ENCODE measurements at regions not wholly inside any gene's neighbourhood (a gene's known extent, or its start where the extent isn't known, plus 50 kb on each side); places are given as distances from the start of the nearest gene placed in this dataset.
"Not testable (repeated sequence)": the region's sequence is repeated elsewhere in the genome, so short reads cannot be mapped to it uniquely, and the experiment has no call there.

GRCh38 chr7:131157530-131158243 lies 170.0 kb upstream of the MKLN1 start:
- intact Hi-C loops (cut with micrococcal nuclease): no loop called here
- Mint-ChIP-seq H3K4me1 (no peaks in the 10 kb centered on the region), H3K9me3 (no peaks in the 10 kb centered on the region), H3K4me3 (no peak overlapping the region), H3K27ac (no peak overlapping the region), H3K27me3 (peaks cover 3% of the 10 kb centered on the region), H3K36me3 (ENCODE audit: low read depth) (no peaks in the 10 kb centered on the region)
- DNase-seq: no peak

- intact Hi-C loops (cut with micrococcal nuclease); H3K27me3 Mint-ChIP-seq; DNase-seq; H3K9me3 Mint-ChIP-seq; H3K4me1 Mint-ChIP-seq; H3K36me3 Mint-ChIP-seq (ENCODE audit: low read depth); H3K4me3 Mint-ChIP-seq; H3K27ac Mint-ChIP-seq: not testable (repeated sequence)
Measured at GRCh38 chr7:131158244-131158636, 169.4 kb upstream of the MKLN1 start.

GRCh38 chr7:131159961-131160361 lies 167.7 kb upstream of the MKLN1 start:
- H3K27ac Mint-ChIP-seq: no peak overlapping the region
- no peak overlapping the region for H3K4me3 Mint-ChIP-seq
- intact Hi-C loops (cut with micrococcal nuclease): no loop called here
- H3K27me3 Mint-ChIP-seq: peaks cover 3% of the 10 kb centered on the region
- H3K36me3 Mint-ChIP-seq (ENCODE audit: low read depth): no peaks in the 10 kb centered on the region
- no peaks in the 10 kb centered on the region for H3K9me3 Mint-ChIP-seq
- DNase-seq: no peak
- no peaks in the 10 kb centered on the region for H3K4me1 Mint-ChIP-seq

GRCh38 chr7:131161103-131161502 lies 166.6 kb upstream of the MKLN1 start:
- intact Hi-C loops (cut with micrococcal nuclease): no loop called here

GRCh38 chr7:131164025-131164925 lies 163.4 kb upstream of the MKLN1 start:
- DNase-seq: no peak
- Mint-ChIP-seq H3K27ac (no peak overlapping the region), H3K9me3 (no peaks in the 10 kb centered on the region), H3K27me3 (peaks cover under 1% of the 10 kb centered on the region), H3K4me3 (no peak overlapping the region), H3K36me3 (ENCODE audit: low read depth) (no peaks in the 10 kb centered on the region), H3K4me1 (no peaks in the 10 kb centered on the region)
- intact Hi-C loops (cut with micrococcal nuclease): no loop called here

More at GRCh38 chr7:131161103-131161502, 166.6 kb upstream of the MKLN1 start:
- Mint-ChIP-seq H3K4me3 (no peak overlapping the region), H3K36me3 (ENCODE audit: low read depth) (no peaks in the 10 kb centered on the region), H3K9me3 (no peaks in the 10 kb centered on the region), H3K27me3 (peaks cover 3% of the 10 kb centered on the region), H3K27ac (no peak overlapping the region), H3K4me1 (no peaks in the 10 kb centered on the region)
- no peak for DNase-seq

- H3K9me3 Mint-ChIP-seq: no peaks in the 10 kb centered on the region
- no peak overlapping the region for H3K27ac Mint-ChIP-seq
- peaks cover 7% of the 10 kb centered on the region for H3K27me3 Mint-ChIP-seq
- intact Hi-C loops (cut with micrococcal nuclease): no loop called here
- DNase-seq: no peak
- no peaks in the 10 kb centered on the region for H3K36me3 Mint-ChIP-seq (ENCODE audit: low read depth)
- H3K4me3 Mint-ChIP-seq: no peak overlapping the region
- H3K4me1 Mint-ChIP-seq: no peaks in the 10 kb centered on the region
Measured at GRCh38 chr7:131166066-131166465, 161.6 kb upstream of the MKLN1 start.

- intact Hi-C loops (cut with micrococcal nuclease): no loop called here
- no peak overlapping the region for H3K27ac Mint-ChIP-seq
- H3K27me3 Mint-ChIP-seq: peaks cover 7% of the 10 kb centered on the region
- no peaks in the 10 kb centered on the region for H3K9me3 Mint-ChIP-seq
- no peaks in the 10 kb centered on the region for H3K36me3 Mint-ChIP-seq (ENCODE audit: low read depth)
- no peak overlapping the region for H3K4me3 Mint-ChIP-seq
- no peaks in the 10 kb centered on the region for H3K4me1 Mint-ChIP-seq
- DNase-seq: no peak
Measured at GRCh38 chr7:131170440-131171271, 157.0 kb upstream of the MKLN1 start.

- H3K27ac Mint-ChIP-seq: no peak overlapping the region
- H3K27me3 Mint-ChIP-seq: peaks cover 7% of the 10 kb centered on the region
Measured at GRCh38 chr7:131173145-131173890, 154.4 kb upstream of the MKLN1 start.

GRCh38 chr7:131174391-131174790 lies 153.3 kb upstream of the MKLN1 start:
- Mint-ChIP-seq H3K36me3 (ENCODE audit: low read depth) (no peaks in the 10 kb centered on the region), H3K27ac (no peak overlapping the region), H3K9me3 (no peaks in the 10 kb centered on the region), H3K4me1 (no peaks in the 10 kb centered on the region), H3K27me3 (peaks cover 7% of the 10 kb centered on the region), H3K4me3 (no peak overlapping the region)
- intact Hi-C loops (cut with micrococcal nuclease): no loop called here
- DNase-seq: no peak

More at GRCh38 chr7:131173145-131173890, 154.4 kb upstream of the MKLN1 start:
- H3K4me3 Mint-ChIP-seq: no peak overlapping the region
- no peaks in the 10 kb centered on the region for H3K9me3 Mint-ChIP-seq
- intact Hi-C loops (cut with micrococcal nuclease): no loop called here
- H3K4me1 Mint-ChIP-seq: no peaks in the 10 kb centered on the region
- no peak for DNase-seq
- H3K36me3 Mint-ChIP-seq (ENCODE audit: low read depth): no peaks in the 10 kb centered on the region

GRCh38 chr7:131174855-131175254 lies 152.8 kb upstream of the MKLN1 start:
- DNase-seq: no peak
- no peaks in the 10 kb centered on the region for H3K4me1 Mint-ChIP-seq
- no peaks in the 10 kb centered on the region for H3K36me3 Mint-ChIP-seq (ENCODE audit: low read depth)

GRCh38 chr7:131182446-131183058 lies 145.1 kb upstream of the MKLN1 start:
- Mint-ChIP-seq H3K9me3 (no peaks in the 10 kb centered on the region), H3K27me3 (no peaks in the 10 kb centered on the region), H3K27ac (no peak overlapping the region), H3K4me3 (no peak overlapping the region), H3K4me1 (peaks cover 27% of the 10 kb centered on the region), H3K36me3 (ENCODE audit: low read depth) (no peaks in the 10 kb centered on the region)
- no peak for DNase-seq
- intact Hi-C loops (cut with micrococcal nuclease): no loop called here

More at GRCh38 chr7:131174855-131175254, 152.8 kb upstream of the MKLN1 start:
- H3K27me3 Mint-ChIP-seq: peaks cover 6% of the 10 kb centered on the region
- no peaks in the 10 kb centered on the region for H3K9me3 Mint-ChIP-seq
- no peak overlapping the region for H3K27ac Mint-ChIP-seq
- intact Hi-C loops (cut with micrococcal nuclease): no loop called here
- H3K4me3 Mint-ChIP-seq: no peak overlapping the region

- Mint-ChIP-seq H3K27me3 (no peaks in the 10 kb centered on the region), H3K27ac (peak overlapping the region; percentile 48), H3K4me3 (no peak overlapping the region), H3K36me3 (ENCODE audit: low read depth) (no peaks in the 10 kb centered on the region), H3K9me3 (no peaks in the 10 kb centered on the region), H3K4me1 (peaks cover 30% of the 10 kb centered on the region)
- intact Hi-C loops (cut with micrococcal nuclease): no loop called here
- no peak for DNase-seq
Measured at GRCh38 chr7:131183072-131183471, 144.6 kb upstream of the MKLN1 start.

- peak; percentile 79 for DNase-seq
- peaks cover 2% of the 10 kb centered on the region for H3K36me3 Mint-ChIP-seq (ENCODE audit: low read depth)
- peaks cover 3% of the 10 kb centered on the region for H3K9me3 Mint-ChIP-seq
- intact Hi-C loops (cut with micrococcal nuclease): no loop called here
- no peaks in the 10 kb centered on the region for H3K27me3 Mint-ChIP-seq
- H3K27ac Mint-ChIP-seq: peak overlapping the region; percentile 56
- peaks cover 35% of the 10 kb centered on the region for H3K4me1 Mint-ChIP-seq
- peak overlapping the region; percentile 47 for H3K4me3 Mint-ChIP-seq
Measured at GRCh38 chr7:131183611-131184119, 144.0 kb upstream of the MKLN1 start.

All from activated CD4-positive, alpha-beta T cell treated with anti-CD3 and anti-CD28 coated beads, Interleukin-2, amount 10 ng/mL, durations not matched to agents 24 days and 14 days (primary cell).